HCT116 (cell line): ENCODE measurements at regions not wholly inside any gene's neighbourhood (a gene's known extent, or its start where the extent isn't known, plus 50 kb on each side); places are given as distances from the start of the nearest gene placed in this dataset.

Source experiments
- ATAC-seq: fragments of 200-7000 bp; cut with Tn5 transposase; 2 replicates; pipeline ENCODE4 v1.9.1; 2020; ENCODE audit warnings: mild to moderate bottlenecking, moderate library complexity
- BruUV-seq: library from RNA; stranded (reverse); fragments of 400-500 nt; replicated peaks from 2 replicates; lab custom pipeline; 2021; lab: Mats Ljungman, UMichigan
- CTCF ChIA-PET: fragments of 300-600 bp; sonication (Branson Sonifier 250); formaldehyde crosslinking; loops from one replicate; lab custom pipeline; 2021; ENCODE audit warnings: antibody characterized with exemption; lab: Charles Lee
- POLR2A ChIA-PET: fragments of 300-600, 350-600 bp; sonication (Branson Sonifier 250); formaldehyde crosslinking; loops from one replicate; lab custom pipeline; 2021; ENCODE audit warnings: antibody characterized with exemption; lab: Charles Lee
- RAD21 ChIA-PET, 2 experiments: fragments of 300-600 bp; sonication (Branson Sonifier 250); formaldehyde crosslinking; loops; one replicate each; lab custom pipeline; 2023; ENCODE audit warnings: low total read pairs in 2 of 2; ENCODE audit not compliant: uncharacterized antibody in 2 of 2, unreplicated experiment in 2 of 2, low non-redundant PET in 1 of 2; lab: Charles Lee
- DNase-seq: peaks from one replicate; pipeline ENCODE4 v3.0.0-alpha.2; 2010; ENCODE audit warnings: low read depth, low spot score
- H2AFZ ChIP-seq: fragments of 200-600 bp; shearing (Covaris generic), sonication (generic); 2 replicates; pipeline ENCODE4 v1.6.1; 2017; ENCODE audit warnings: low read depth, mixed run types, mixed read lengths, antibody characterized with exemption, low read length; ENCODE audit not compliant: poor library complexity, severe bottlenecking
- H3K27ac ChIP-seq: 2 replicates; pipeline ENCODE4 v1.5.1; 2012; ENCODE audit warnings: low read depth, low read length
- H3K27me3 ChIP-seq: fragments of 200-600 bp; sonication (generic); 2 replicates; pipeline ENCODE4 v1.6.1; 2016; ENCODE audit warnings: mixed run types, low read length, mixed read lengths; ENCODE audit not compliant: insufficient read depth
- H3K36me3 ChIP-seq, 2 experiments: fragments of 200-500 bp in 1 of 2; fragments of 200-600 bp in 1 of 2; sonication (Bioruptor generic) in 1 of 2; sonication (generic) in 1 of 2; 2 replicates each; pipeline versions ENCODE4 v1.5.1 to v1.6.1; 2014 to 2016; ENCODE audit warnings: low read length in 2 of 2, inconsistent platforms in 1 of 2, mixed read lengths in 1 of 2, mixed run types in 1 of 2; ENCODE audit not compliant: insufficient read depth in 2 of 2, control insufficient read depth in 1 of 2
- H3K4me1 ChIP-seq, 2 experiments: fragments of 200-600 bp in 1 of 2; sonication (generic) in 1 of 2; 2 replicates each; pipeline versions ENCODE4 v1.5.1 to v1.6.1; 2012 to 2017; ENCODE audit warnings: low read length in 2 of 2, inconsistent platforms in 1 of 2, mild to moderate bottlenecking in 1 of 2, mixed read lengths in 1 of 2, mixed run types in 1 of 2, moderate library complexity in 1 of 2; ENCODE audit not compliant: insufficient read depth in 2 of 2, control insufficient read depth in 1 of 2
- H3K4me2 ChIP-seq: fragments of 200-600 bp; sonication (generic); 2 replicates; pipeline ENCODE4 v1.6.1; 2017; ENCODE audit warnings: mixed run types, low read length, mixed read lengths
- H3K4me3 ChIP-seq, 2 experiments: fragments of 200-600 bp in 1 of 2; sonication (generic) in 1 of 2; replicated peaks in 1 of 2; 2 replicates each; pipeline ENCODE4 v1.5.1; 2011 to 2016; ENCODE audit warnings: low read length in 2 of 2, control low read depth in 1 of 2, low read depth in 1 of 2, mild to moderate bottlenecking in 1 of 2, mixed read lengths in 1 of 2, mixed run types in 1 of 2
- H3K79me2 ChIP-seq: fragments of 200-600 bp; sonication (generic); 2 replicates; pipeline ENCODE4 v1.6.1; 2017; ENCODE audit warnings: mild to moderate bottlenecking, mixed run types, low read length, moderate library complexity, mixed read lengths; ENCODE audit not compliant: insufficient read depth
- H3K9ac ChIP-seq: fragments of 200-600 bp; sonication (generic); 2 replicates; pipeline ENCODE4 v1.6.1; 2016; ENCODE audit warnings: low read length, mixed read lengths
- H3K9me2 ChIP-seq: fragments of 200-600 bp; sonication (generic), shearing (Covaris generic); 2 replicates; pipeline ENCODE4 v1.6.1; 2017; ENCODE audit warnings: mixed run types, mild to moderate bottlenecking, moderate library complexity; ENCODE audit not compliant: insufficient read depth
- H3K9me3 ChIP-seq, 2 experiments: fragments of 200-500 bp in 1 of 2; fragments of 200-600 bp in 1 of 2; sonication (Bioruptor generic) in 1 of 2; sonication (generic) in 1 of 2; 2 replicates each; pipeline ENCODE4 v1.6.1; 2014 to 2017; ENCODE audit warnings: low read length in 2 of 2, mixed read lengths in 2 of 2, inconsistent platforms in 1 of 2, low read depth in 1 of 2, mild to moderate bottlenecking in 1 of 2, mixed run types in 1 of 2, moderate library complexity in 1 of 2; ENCODE audit not compliant: control insufficient read depth in 1 of 2, insufficient read depth in 1 of 2
- H4K20me1 ChIP-seq: fragments of 200-600 bp; sonication (generic), shearing (Covaris generic); 2 replicates; pipeline ENCODE4 v1.6.1; 2017; ENCODE audit warnings: mixed run types, mild to moderate bottlenecking, moderate library complexity; ENCODE audit not compliant: insufficient read depth
- EZH2phosphoT487 ChIP-seq: fragments of 200-600 bp; IDR thresholded peaks from 2 replicates; pipeline ENCODE4 v1.6.1; 2018; ENCODE audit warnings: antibody characterized with exemption, borderline replicate concordance
- POLR2A ChIP-seq: IDR thresholded peaks from 2 replicates; pipeline ENCODE4 v1.7.0; 2011; ENCODE audit warnings: borderline replicate concordance; ENCODE audit not compliant: insufficient read depth, insufficient read length; ENCODE audit errors: extremely low read depth
- POLR2AphosphoS5 ChIP-seq: IDR thresholded peaks from 2 replicates; pipeline ENCODE4 v1.6.1; 2011; ENCODE audit warnings: mild to moderate bottlenecking, low read depth, low read length, moderate library complexity
- RAD21 ChIP-seq: IDR thresholded peaks from 2 replicates; pipeline ENCODE4 v1.6.1; 2012; ENCODE audit warnings: low read depth, mild to moderate bottlenecking
- REST ChIP-seq: IDR thresholded peaks from 2 replicates; pipeline ENCODE4 v1.6.1; 2012; ENCODE audit warnings: low read depth
- SIN3A ChIP-seq: IDR thresholded peaks from 2 replicates; pipeline ENCODE4 v1.6.1; 2012; ENCODE audit warnings: low read depth
- SP1 ChIP-seq: IDR thresholded peaks from 2 replicates; pipeline ENCODE4 v1.6.1; 2012; ENCODE audit warnings: low read depth
- SRF ChIP-seq: IDR thresholded peaks from 2 replicates; pipeline ENCODE4 v1.6.1; 2012; ENCODE audit warnings: low read depth
- YY1 ChIP-seq: IDR thresholded peaks from 2 replicates; pipeline ENCODE4 v1.6.1; 2011; ENCODE audit warnings: low read length, low read depth, moderate library complexity, mild to moderate bottlenecking; ENCODE audit not compliant: insufficient replicate concordance; ENCODE audit errors: extremely low read depth
- ZFX ChIP-seq: fragments of 450-650 bp; IDR thresholded peaks from 2 replicates; pipeline ENCODE4 v1.6.1; 2017
- intact Hi-C: fragments of 100-400 bp; cut with micrococcal nuclease; formaldehyde crosslinking; loops from 2 replicates; pipeline ENCODE4 v1.10.0; 2022
- TF ChIP-seq, protein P1 (sequence below): IDR thresholded peaks from 2 replicates; pipeline ENCODE4 v1.6.1; 2012
- TF ChIP-seq, protein P2 (sequence below): IDR thresholded peaks from 2 replicates; pipeline ENCODE4 v1.6.1; 2012

DNA sequence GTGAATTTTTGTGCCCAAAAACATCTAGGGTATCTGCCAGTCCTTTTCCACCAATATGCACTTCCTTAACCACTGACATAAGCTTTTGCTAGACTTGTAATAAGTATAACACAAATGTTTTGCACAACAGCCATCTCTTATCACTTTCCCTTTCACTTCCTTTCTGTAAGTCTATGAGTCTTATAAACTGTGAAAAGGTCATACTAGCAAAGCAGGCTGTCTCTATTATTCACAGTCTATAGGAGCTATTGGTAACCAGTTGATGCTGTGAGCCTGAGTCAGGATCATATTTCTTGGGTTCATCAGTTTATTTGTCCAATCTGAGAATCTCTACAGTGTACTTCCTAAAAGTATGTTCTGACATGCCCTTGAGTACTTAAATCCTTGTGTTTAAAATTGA, 172.6 kb downstream of the CHRM3 start:
- RAD21 ChIA-PET: no interaction called here
- no TSS peak for BruUV-seq
- TF ChIP-seq SRF: no peak
- TF ChIP-seq, protein P1, sequence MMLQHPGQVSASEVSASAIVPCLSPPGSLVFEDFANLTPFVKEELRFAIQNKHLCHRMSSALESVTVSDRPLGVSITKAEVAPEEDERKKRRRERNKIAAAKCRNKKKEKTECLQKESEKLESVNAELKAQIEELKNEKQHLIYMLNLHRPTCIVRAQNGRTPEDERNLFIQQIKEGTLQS: no peak
- TF ChIP-seq ZFX: no peak
- no peak for TF ChIP-seq SP1
- TF ChIP-seq, protein P2, sequence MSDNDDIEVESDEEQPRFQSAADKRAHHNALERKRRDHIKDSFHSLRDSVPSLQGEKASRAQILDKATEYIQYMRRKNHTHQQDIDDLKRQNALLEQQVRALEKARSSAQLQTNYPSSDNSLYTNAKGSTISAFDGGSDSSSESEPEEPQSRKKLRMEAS: no peak
- TF ChIP-seq REST: no peak
- TF ChIP-seq SIN3A: no peak
- TF ChIP-seq RAD21: no peak
- no peak for TF ChIP-seq EZH2phosphoT487
- no peak for TF ChIP-seq YY1
- no peak for TF ChIP-seq POLR2AphosphoS5
- TF ChIP-seq POLR2A: no peak

More for the DNA sequence above, 172.6 kb downstream of the CHRM3 start:
- H3K4me2 ChIP-seq: no peak overlapping the region
- H3K9me3 ChIP-seq: peaks cover 16 to 37% of the 10 kb centered on the region in 2 experiments; a peak in 2 of 4 replicates
- H3K36me3 ChIP-seq: no peaks in the 10 kb centered on the region
- POLR2A ChIA-PET: no interaction called here
- H3K4me1 ChIP-seq: no peaks in the 10 kb centered on the region
- no peaks in the 10 kb centered on the region for H4K20me1 ChIP-seq
- H2AFZ ChIP-seq: no peak overlapping the region
- no peaks in the 10 kb centered on the region for H3K79me2 ChIP-seq
- CTCF ChIA-PET: no interaction called here
- intact Hi-C loops: no loop called here
- H3K27ac ChIP-seq: no peak overlapping the region
- no peak for ATAC-seq
- no peaks in the 10 kb centered on the region for H3K27me3 ChIP-seq
- DNase-seq: no peak
- H3K9me2 ChIP-seq: no peaks in the 10 kb centered on the region
- no peak overlapping the region for H3K4me3 ChIP-seq
- no peak overlapping the region for H3K9ac ChIP-seq
